GM21717 (cell line): ENCODE measurements at regions not wholly inside any gene's neighbourhood (a gene's known extent, or its start where the extent isn't known, plus 50 kb on each side); places are given as distances from the start of the nearest gene placed in this dataset.
"Not testable (repeated sequence)": the region's sequence is repeated elsewhere in the genome, so short reads cannot be mapped to it uniquely, and the experiment has no call there.

Source experiments
- ATAC-seq: cut with Tn5 transposase; IDR thresholded peaks from one replicate; pipeline ENCODE4 v1.9.1; 2021; ENCODE audit warnings: mild to moderate bottlenecking, moderate library complexity; ENCODE audit not compliant: unreplicated experiment

GRCh38 chr3:95521396-95521795, 1293.0 kb upstream of the EPHA6 start:
- no peak for ATAC-seq

- no peak for ATAC-seq
Measured at GRCh38 chr3:95522449-95522848, 1291.9 kb upstream of the EPHA6 start.

- no peak for ATAC-seq
Measured at GRCh38 chr3:95539950-95540483, 1274.4 kb upstream of the EPHA6 start.

GRCh38 chr3:95565502-95565901, 1248.9 kb upstream of the EPHA6 start:
- ATAC-seq = no peak

- peak; percentile 49 for ATAC-seq
Measured at GRCh38 chr3:95567346-95567745, 1247.0 kb upstream of the EPHA6 start.

GRCh38 chr3:95586754-95587153, 1227.6 kb upstream of the EPHA6 start:
- no peak for ATAC-seq

GRCh38 chr3:95587641-95588040, 1226.8 kb upstream of the EPHA6 start:
- not testable (repeated sequence) for ATAC-seq

- ATAC-seq = no peak
Measured at GRCh38 chr3:95588473-95588872, 1225.9 kb upstream of the EPHA6 start.

- ATAC-seq = no peak
Measured at GRCh38 chr3:95595416-95596075, 1218.8 kb upstream of the EPHA6 start.

GRCh38 chr3:95607926-95608325, 1206.5 kb upstream of the EPHA6 start:
- ATAC-seq = no peak

GRCh38 chr3:95609411-95609810, 1205.0 kb upstream of the EPHA6 start:
- ATAC-seq = no peak

GRCh38 chr3:95612611-95613010, 1201.8 kb upstream of the EPHA6 start:
- ATAC-seq = no peak

GRCh38 chr3:95613993-95614392, 1200.4 kb upstream of the EPHA6 start:
- no peak for ATAC-seq

GRCh38 chr3:95615592-95616310, 1198.6 kb upstream of the EPHA6 start:
- no peak for ATAC-seq

- no peak for ATAC-seq
Measured at GRCh38 chr3:95626107-95626506, 1188.3 kb upstream of the EPHA6 start.

- no peak for ATAC-seq
Measured at GRCh38 chr3:95627293-95627692, 1187.1 kb upstream of the EPHA6 start.

GRCh38 chr3:95627697-95628096, 1186.7 kb upstream of the EPHA6 start:
- ATAC-seq = no peak

GRCh38 chr3:95629802-95630201, 1184.6 kb upstream of the EPHA6 start:
- ATAC-seq = no peak

GRCh38 chr3:95645291-95645690, 1169.1 kb upstream of the EPHA6 start:
- ATAC-seq = no peak

- no peak for ATAC-seq
Measured at GRCh38 chr3:95654570-95655362, 1159.6 kb upstream of the EPHA6 start.

- no peak for ATAC-seq
Measured at GRCh38 chr3:95655363-95655986, 1158.9 kb upstream of the EPHA6 start.
